HG02885 (cell line): ENCODE measurements at regions not wholly inside any gene's neighbourhood (a gene's known extent, or its start where the extent isn't known, plus 50 kb on each side); places are given as distances from the start of the nearest gene placed in this dataset.
"Not testable (repeated sequence)": the region's sequence is repeated elsewhere in the genome, so short reads cannot be mapped to it uniquely, and the experiment has no call there.

Experiments used
- ATAC-seq: cut with Tn5 transposase; IDR thresholded peaks from one replicate; pipeline ENCODE4 v1.9.1; 2021; ENCODE audit warnings: mild to moderate bottlenecking; ENCODE audit not compliant: unreplicated experiment, poor library complexity

GRCh38 chr5:91288118-91288916 lies 94.8 kb downstream of the ARRDC3 start:
- ATAC-seq: no peak

- ATAC-seq: not testable (repeated sequence)
Observed at GRCh38 chr5:91285062-91285461, 98.1 kb downstream of the ARRDC3 start.

GRCh38 chr5:91283899-91284298 lies 99.2 kb downstream of the ARRDC3 start:
- no peak for ATAC-seq

- ATAC-seq: no peak
Observed at GRCh38 chr5:91283326-91283725, 99.8 kb downstream of the ARRDC3 start.

GRCh38 chr5:91282210-91282609 lies 100.9 kb downstream of the ARRDC3 start:
- no peak for ATAC-seq

GRCh38 chr5:91281401-91281800 lies 101.7 kb downstream of the ARRDC3 start:
- no peak for ATAC-seq

- ATAC-seq: peak; percentile 95
Observed at GRCh38 chr5:91280362-91281269, 102.5 kb downstream of the ARRDC3 start.

GRCh38 chr5:91277840-91278239 lies 105.3 kb downstream of the ARRDC3 start:
- ATAC-seq: no peak

GRCh38 chr5:91277093-91277626 lies 106.0 kb downstream of the ARRDC3 start:
- ATAC-seq: no peak

- peak; percentile 86 for ATAC-seq
Observed at GRCh38 chr5:91272858-91273257, 110.3 kb downstream of the ARRDC3 start.

- ATAC-seq: peak; percentile 66
Observed at GRCh38 chr5:91271999-91272398, 111.1 kb downstream of the ARRDC3 start.

GRCh38 chr5:91269198-91269597 lies 113.9 kb downstream of the ARRDC3 start:
- no peak for ATAC-seq

- ATAC-seq: peak; percentile 67
Observed at GRCh38 chr5:91266184-91266705, 116.9 kb downstream of the ARRDC3 start.

GRCh38 chr5:91264311-91265051 lies 118.6 kb downstream of the ARRDC3 start:
- no peak for ATAC-seq

- no peak for ATAC-seq
Observed at GRCh38 chr5:91263898-91264297, 119.2 kb downstream of the ARRDC3 start.

GRCh38 chr5:91257301-91257700 lies 125.8 kb downstream of the ARRDC3 start:
- ATAC-seq: no peak

- no peak for ATAC-seq
Observed at GRCh38 chr5:91256142-91256524, 127.0 kb downstream of the ARRDC3 start.

GRCh38 chr5:91255396-91256141 lies 127.5 kb downstream of the ARRDC3 start:
- ATAC-seq: no peak

- no peak for ATAC-seq
Observed at GRCh38 chr5:91252916-91253315, 130.2 kb downstream of the ARRDC3 start.
